IMR-90 (cell line): ENCODE measurements at regions not wholly inside any gene's neighbourhood (a gene's known extent, or its start where the extent isn't known, plus 50 kb on each side); places are given as distances from the start of the nearest gene placed in this dataset.

Source experiments
- ATAC-seq: fragments of 200-7000 bp; cut with Tn5 transposase; 2 replicates; pipeline ENCODE4 v1.9.1; 2020; ENCODE audit warnings: low read depth, mild to moderate bottlenecking, moderate library complexity
- BruUV-seq: library from RNA; stranded (reverse); fragments of 400-500 nt; replicated peaks from 2 replicates; lab custom pipeline; 2021; lab: Mats Ljungman, UMichigan
- CTCF ChIA-PET: fragments of 300-600 bp; formaldehyde crosslinking; extraction: SDS; loops from one replicate; lab custom pipeline; 2021; ENCODE audit warnings: antibody characterized with exemption; lab: Yijun Ruan, JAX
- POLR2A ChIA-PET: fragments of 300-600 bp; sonication (Branson Sonifier 250); formaldehyde crosslinking; loops from one replicate; lab custom pipeline; 2022; ENCODE audit warnings: antibody characterized with exemption; ENCODE audit not compliant: unreplicated experiment; lab: Charles Lee
- DNase-seq: peaks from one replicate; pipeline ENCODE4 v3.0.0; 2013
- H2AFZ ChIP-seq: replicated peaks from 2 replicates; pipeline ENCODE3; 2013; ENCODE audit warnings: low read length, mild to moderate bottlenecking; ENCODE audit not compliant: poor library complexity
- H2AK5ac ChIP-seq: 2 replicates; pipeline ENCODE4 v1.6.1; 2013; ENCODE audit warnings: low read depth, low read length, inconsistent platforms
- H2AK9ac ChIP-seq: replicated peaks from 2 replicates; pipeline ENCODE3; 2013; ENCODE audit warnings: mild to moderate bottlenecking, low read depth, low read length, moderate library complexity; ENCODE audit not compliant: poor library complexity
- H2BK120ac ChIP-seq: 2 replicates; pipeline ENCODE4 v1.6.1; 2013; ENCODE audit warnings: low read depth, low read length, inconsistent platforms
- H2BK15ac ChIP-seq: 3 replicates; pipeline ENCODE4 v1.6.1; 2013; ENCODE audit warnings: low read depth, low read length, inconsistent platforms
- H2BK20ac ChIP-seq: 2 replicates; pipeline ENCODE4 v1.6.1; 2013; ENCODE audit warnings: low read depth, mild to moderate bottlenecking, inconsistent platforms, low read length, moderate library complexity
- H2BK5ac ChIP-seq: 2 replicates; pipeline ENCODE4 v1.6.1; 2013; ENCODE audit warnings: mild to moderate bottlenecking, low read depth, low read length, inconsistent platforms; ENCODE audit not compliant: poor library complexity, severe bottlenecking
- H3K14ac ChIP-seq: replicated peaks from 2 replicates; pipeline ENCODE4 v1.6.1; 2013; ENCODE audit warnings: low read depth, low read length, inconsistent platforms
- H3K18ac ChIP-seq: 2 replicates; pipeline ENCODE4 v1.6.1; 2013; ENCODE audit warnings: low read depth, low read length, control low read depth
- H3K23ac ChIP-seq: 2 replicates; pipeline ENCODE4 v1.6.1; 2013; ENCODE audit warnings: low read depth, low read length, inconsistent platforms
- H3K27ac ChIP-seq: 2 replicates; pipeline ENCODE4 v1.5.1; 2013; ENCODE audit warnings: mild to moderate bottlenecking, control low read depth, low read length; ENCODE audit not compliant: insufficient read depth
- H3K27me3 ChIP-seq: 2 replicates; pipeline ENCODE4 v1.6.1; 2013; ENCODE audit warnings: low read length; ENCODE audit not compliant: control insufficient read depth, insufficient read depth
- H3K36me3 ChIP-seq: 2 replicates; pipeline ENCODE4 v1.6.1; 2013; ENCODE audit warnings: low read length, mixed read lengths; ENCODE audit not compliant: control insufficient read depth, insufficient read depth
- H3K4ac ChIP-seq: 2 replicates; pipeline ENCODE4 v1.6.1; 2013; ENCODE audit warnings: low read depth, low read length, inconsistent platforms
- H3K4me1 ChIP-seq: 2 replicates; pipeline ENCODE4 v1.6.1; 2013; ENCODE audit warnings: low read length, mixed read lengths; ENCODE audit not compliant: control insufficient read depth, insufficient read depth
- H3K4me2 ChIP-seq: 2 replicates; pipeline ENCODE4 v1.6.1; 2013; ENCODE audit warnings: low read depth, mild to moderate bottlenecking, control low read depth, low read length, moderate library complexity
- H3K4me3 ChIP-seq: 2 replicates; pipeline ENCODE4 v1.5.1; 2013; ENCODE audit warnings: low read depth, mild to moderate bottlenecking, control low read depth, low read length, moderate library complexity; ENCODE audit not compliant: insufficient read depth
- H3K56ac ChIP-seq: 2 replicates; pipeline ENCODE4 v1.6.1; 2013; ENCODE audit warnings: low read length, inconsistent platforms; ENCODE audit not compliant: insufficient read depth; ENCODE audit errors: extremely low read depth
- H3K79me1 ChIP-seq, 2 experiments: 2 replicates each; pipeline ENCODE4 v1.6.1; 2013; ENCODE audit warnings: low read length in 2 of 2, inconsistent platforms in 1 of 2, low read depth in 1 of 2
- H3K9ac ChIP-seq: 2 replicates; pipeline ENCODE4 v1.6.1; 2013; ENCODE audit warnings: low read depth, low read length, control low read depth
- H3K9me1 ChIP-seq: 2 replicates; pipeline ENCODE4 v1.6.1; 2013; ENCODE audit warnings: low read length, inconsistent platforms; ENCODE audit not compliant: insufficient read depth
- H3K9me3 ChIP-seq: 2 replicates; pipeline ENCODE4 v1.6.1; 2013; ENCODE audit warnings: low read length; ENCODE audit not compliant: control insufficient read depth, insufficient read depth
- H4K20me1 ChIP-seq: 2 replicates; pipeline ENCODE4 v1.6.1; 2013; ENCODE audit warnings: low read length, inconsistent platforms; ENCODE audit not compliant: insufficient read depth
- H4K5ac ChIP-seq: 2 replicates; pipeline ENCODE4 v1.6.1; 2013; ENCODE audit warnings: mild to moderate bottlenecking, low read depth, low read length, control low read depth
- H4K8ac ChIP-seq, 2 experiments: 2 replicates each; pipeline ENCODE4 v1.6.1; 2013; ENCODE audit warnings: low read depth in 2 of 2, low read length in 2 of 2, control low read depth in 1 of 2, inconsistent platforms in 1 of 2
- H4K91ac ChIP-seq: 2 replicates; pipeline ENCODE4 v1.6.1; 2013; ENCODE audit warnings: low read depth, low read length, inconsistent platforms; ENCODE audit not compliant: insufficient read depth
- CEBPB ChIP-seq: IDR thresholded peaks from 2 replicates; pipeline ENCODE4 v1.6.1; 2012; ENCODE audit warnings: low read depth, low read length, improper control_type of control experiment
- CHD1 ChIP-seq: IDR thresholded peaks from 2 replicates; pipeline ENCODE4 v1.6.1; 2012; ENCODE audit warnings: low read depth, low read length, improper control_type of control experiment
- ELK1 ChIP-seq: fragments of 150-350 bp; IDR thresholded peaks from 2 replicates; pipeline ENCODE4 v1.6.1; 2016; ENCODE audit warnings: low read depth, mild to moderate bottlenecking, low read length, moderate library complexity, borderline replicate concordance
- MAZ ChIP-seq: IDR thresholded peaks from 2 replicates; pipeline ENCODE4 v1.6.1; 2012; ENCODE audit warnings: low read depth, mild to moderate bottlenecking, low read length, improper control_type of control experiment, moderate library complexity, borderline replicate concordance
- MXI1 ChIP-seq: IDR thresholded peaks from 2 replicates; pipeline ENCODE4 v1.6.1; 2012; ENCODE audit warnings: low read depth, mild to moderate bottlenecking, low read length, moderate library complexity, borderline replicate concordance
- NFE2L2 ChIP-seq: fragments of 150-350 bp; IDR thresholded peaks from 2 replicates; pipeline ENCODE4 v1.6.1; 2016; ENCODE audit warnings: low read depth, mild to moderate bottlenecking, low read length
- RFX5 ChIP-seq: IDR thresholded peaks from 2 replicates; pipeline ENCODE4 v1.8.0; 2012; ENCODE audit warnings: low read depth, mild to moderate bottlenecking, low read length, moderate library complexity
- SMC3 ChIP-seq: fragments of 150-350 bp; IDR thresholded peaks from 2 replicates; pipeline ENCODE4 v1.6.1; 2016; ENCODE audit warnings: low read depth, mild to moderate bottlenecking, antibody characterized with exemption, low read length, moderate library complexity
- USF2 ChIP-seq: fragments of 150-350 bp; IDR thresholded peaks from 2 replicates; pipeline ENCODE4 v1.6.1; 2017; ENCODE audit warnings: mild to moderate bottlenecking, antibody characterized with exemption, low read length, low read depth
- WGBS, 2 experiments: methylation state at CpG; one replicate each; pipeline versions ENCODE4 v1.1.5 to v1.1.7; 2013; ENCODE audit warnings: missing lambda C conversion rate in 2 of 2; ENCODE audit not compliant: insufficient read length in 1 of 2; ENCODE audit errors: extremely low coverage in 2 of 2; 5-methylcytosine and 5-hydroxymethylcytosine counted together
- dilution Hi-C: fragments of 300-500 bp; cut with HindIII; formaldehyde crosslinking; loops from one replicate; pipeline ENCODE4 v1.14.3; 2018; ENCODE audit warnings: low sequenced_read_pairs; ENCODE audit not compliant: unreplicated experiment
- in situ Hi-C: fragments of 300-500 bp; cut with MboI; formaldehyde crosslinking; loops from 3 replicates; pipeline ENCODE4 v1.14.3; 2019; ENCODE audit warnings: low sequenced_read_pairs, inconsistent platforms, mixed read lengths
- intact Hi-C: fragments of 100-400 bp; cut with micrococcal nuclease; formaldehyde crosslinking; loops from 2 replicates; pipeline ENCODE4 v1.10.0; 2022

GRCh38 chr2:80942766-80943165 lies 638.2 kb upstream of the LRRTM1 start:
- dilution Hi-C loops: no loop called here
- no CpG with 5 or more reads among the region's 4 CpGs for WGBS, 2 experiments

More at GRCh38 chr2:80942766-80943165, 638.2 kb upstream of the LRRTM1 start:
- Histone ChIP-seq H2AK9ac (no peak overlapping the region), H4K5ac (no peak overlapping the region), H3K4ac (no peak overlapping the region), H3K9me1 (no peaks in the 10 kb centered on the region), H3K4me2 (no peak overlapping the region), H2BK120ac (no peak overlapping the region), H2BK20ac (no peak overlapping the region), H3K18ac (no peak overlapping the region), H3K4me1 (no peaks in the 10 kb centered on the region), H2AK5ac (no peak overlapping the region), H3K36me3 (no peaks in the 10 kb centered on the region), H3K27me3 (no peaks in the 10 kb centered on the region), H3K4me3 (no peak overlapping the region), H3K23ac (no peak overlapping the region), H3K79me1 (no peaks in the 10 kb centered on the region), H4K8ac (no peak overlapping the region), H4K20me1 (no peaks in the 10 kb centered on the region), H3K56ac (no peak overlapping the region), H2BK5ac (no peak overlapping the region), H3K9me3 (0 out of 2 replicates have a peak, but pooled peaks cover 2% of the 10 kb centered on the region), H4K91ac (no peak overlapping the region), H3K14ac (no peak overlapping the region), H3K9ac (no peak overlapping the region), H3K27ac (no peak overlapping the region), H2AFZ (no peak overlapping the region), H2BK15ac (no peak overlapping the region)
- BruUV-seq: no TSS peak
- no peak for ATAC-seq
- no peak for TF ChIP-seq USF2
- TF ChIP-seq SMC3: no peak
- TF ChIP-seq ELK1: no peak
- TF ChIP-seq NFE2L2: no peak
- no peak for TF ChIP-seq MAZ
- TF ChIP-seq MXI1: no peak
- TF ChIP-seq CHD1: no peak
- no peak for TF ChIP-seq RFX5
- TF ChIP-seq CEBPB: no peak
- in situ Hi-C loops: no loop called here
- no peak for DNase-seq
- CTCF ChIA-PET: no interaction called here
- intact Hi-C loops: no loop called here
- POLR2A ChIA-PET: no interaction called here
